Lower leg skin (tissue), 3 donors: ENCODE measurements at regions not wholly inside any gene's neighbourhood (a gene's known extent, or its start where the extent isn't known, plus 50 kb on each side); places are given as distances from the start of the nearest gene placed in this dataset.

Source experiments
- CTCF ChIP-seq, 3 donors: fragments of 450-650 bp; IDR thresholded peaks; one replicate each; pipeline ENCODE4 v1.5.1; 2016; ENCODE audit warnings: antibody characterized with exemption in 3 of 3, mild to moderate bottlenecking in 3 of 3, moderate library complexity in 2 of 3
- POLR2A ChIP-seq, 2 donors: fragments of 450-650 bp; IDR thresholded peaks; one replicate each; pipeline ENCODE4 v1.6.1; 2016 to 2017; ENCODE audit warnings: antibody characterized with exemption in 2 of 2, mild to moderate bottlenecking in 1 of 2, moderate library complexity in 1 of 2

GRCh38 chr7:68291710-68292109 is 1295.1 kb downstream of the TYW1 start:
- TF ChIP-seq CTCF (IDR thresholded peaks at IDR 0.05), result no peak
- TF ChIP-seq POLR2A (IDR thresholded peaks at IDR 0.05), result no peak
